ENCODE measurements at regions not wholly inside any gene's neighbourhood (a gene's known extent, or its start where the extent isn't known, plus 50 kb on each side); places are given as distances from the start of the nearest gene placed in this dataset.

DNA sequence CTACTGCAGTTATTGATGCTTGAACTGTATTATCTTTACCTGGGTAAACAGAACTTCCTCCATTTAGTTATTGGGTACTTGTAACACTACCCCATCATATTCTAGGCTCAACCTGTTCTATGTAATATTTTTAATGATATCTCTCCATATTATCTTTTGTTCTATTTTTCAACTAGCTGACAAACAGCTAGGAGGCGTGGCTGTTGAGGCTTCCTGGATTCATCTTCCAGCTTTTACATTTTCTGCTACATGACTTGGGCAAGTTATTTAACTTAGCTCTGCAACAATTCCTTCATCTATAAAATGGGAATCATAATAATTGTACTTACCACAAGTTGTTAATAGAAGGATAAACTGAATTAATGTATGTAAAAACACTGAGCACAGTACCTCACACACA lies 349.3 kb downstream of the PTTG2 start:
- Histone ChIP-seq H3K4me3 (ENCODE audit: insufficient read depth, low read length, poor library complexity, severe bottlenecking) (no peak overlapping the region), H3K27me3 (ENCODE audit: low read length) (no peaks in the 10 kb centered on the region), H3K9me3 (ENCODE audit: insufficient read depth, low read length) (no peaks in the 10 kb centered on the region), H3K4me2 (ENCODE audit: low read depth, low read length, poor library complexity, severe bottlenecking) (no peak overlapping the region), H2AFZ (ENCODE audit: low read depth, low read length, severe bottlenecking) (no peak overlapping the region), H3K9me2 (replicated peaks; ENCODE audit: insufficient read depth, low read length) (no peaks in the 10 kb centered on the region), H3K36me3 (ENCODE audit: low read length) (no peaks in the 10 kb centered on the region), H3F3A (ENCODE audit: insufficient read depth) (no peaks in the 10 kb centered on the region), H4K20me1 (ENCODE audit: low read depth, low read length) (no peaks in the 10 kb centered on the region), H3K9ac (ENCODE audit: low read length) (no peak overlapping the region), H3K27ac (ENCODE audit: low read depth, low read length) (no peak overlapping the region), H3K79me2 (ENCODE audit: insufficient read depth, low read length) (no peaks in the 10 kb centered on the region)
- TF ChIP-seq EZH2phosphoT487 (conservative IDR thresholded peaks at IDR 0.05; ENCODE audit: low read length) = no peak
- TF ChIP-seq, protein P1, sequence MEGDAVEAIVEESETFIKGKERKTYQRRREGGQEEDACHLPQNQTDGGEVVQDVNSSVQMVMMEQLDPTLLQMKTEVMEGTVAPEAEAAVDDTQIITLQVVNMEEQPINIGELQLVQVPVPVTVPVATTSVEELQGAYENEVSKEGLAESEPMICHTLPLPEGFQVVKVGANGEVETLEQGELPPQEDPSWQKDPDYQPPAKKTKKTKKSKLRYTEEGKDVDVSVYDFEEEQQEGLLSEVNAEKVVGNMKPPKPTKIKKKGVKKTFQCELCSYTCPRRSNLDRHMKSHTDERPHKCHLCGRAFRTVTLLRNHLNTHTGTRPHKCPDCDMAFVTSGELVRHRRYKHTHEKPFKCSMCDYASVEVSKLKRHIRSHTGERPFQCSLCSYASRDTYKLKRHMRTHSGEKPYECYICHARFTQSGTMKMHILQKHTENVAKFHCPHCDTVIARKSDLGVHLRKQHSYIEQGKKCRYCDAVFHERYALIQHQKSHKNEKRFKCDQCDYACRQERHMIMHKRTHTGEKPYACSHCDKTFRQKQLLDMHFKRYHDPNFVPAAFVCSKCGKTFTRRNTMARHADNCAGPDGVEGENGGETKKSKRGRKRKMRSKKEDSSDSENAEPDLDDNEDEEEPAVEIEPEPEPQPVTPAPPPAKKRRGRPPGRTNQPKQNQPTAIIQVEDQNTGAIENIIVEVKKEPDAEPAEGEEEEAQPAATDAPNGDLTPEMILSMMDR (IDR thresholded peaks at IDR 0.05; ENCODE audit: insufficient read depth, low read length, poor library complexity, severe bottlenecking) = no peak

DNA sequence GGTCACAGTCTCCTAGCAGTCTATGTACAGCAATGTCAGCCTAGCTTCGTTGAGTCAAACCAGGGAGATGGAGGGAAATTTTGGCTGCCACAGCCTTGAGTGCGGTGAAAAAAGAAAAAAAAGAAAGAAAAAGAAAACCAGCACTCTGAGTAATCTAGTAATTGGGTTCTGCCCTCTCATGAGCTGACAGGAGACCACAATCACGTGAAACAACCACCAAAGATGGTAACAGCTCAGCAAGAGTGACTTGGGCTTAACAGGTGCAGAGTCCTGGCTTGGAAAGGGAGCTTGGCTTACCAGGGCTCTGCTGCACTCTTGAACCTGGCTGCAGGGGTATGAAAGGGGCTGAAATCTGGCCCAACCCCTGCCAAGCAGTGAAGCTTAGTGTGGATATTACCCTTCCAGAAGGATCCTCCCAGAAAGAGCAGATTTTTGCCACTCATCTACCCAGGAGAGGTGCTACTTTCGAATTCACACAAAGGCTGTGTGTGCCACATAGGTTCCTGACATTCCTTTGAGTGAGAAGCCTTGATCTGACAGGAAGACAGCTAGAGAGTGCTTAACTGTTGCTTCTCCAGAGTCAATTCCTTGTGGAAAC lies 350.3 kb downstream of the PTTG2 start:
- TF ChIP-seq EZH2phosphoT487 (conservative IDR thresholded peaks at IDR 0.05; ENCODE audit: low read length) = no peak
- TF ChIP-seq, protein P1 (IDR thresholded peaks at IDR 0.05; ENCODE audit: insufficient read depth, low read length, poor library complexity, severe bottlenecking) = no peak
- Histone ChIP-seq H3F3A (ENCODE audit: insufficient read depth) (no peaks in the 10 kb centered on the region), H2AFZ (ENCODE audit: low read depth, low read length, severe bottlenecking) (no peak overlapping the region), H4K20me1 (ENCODE audit: low read depth, low read length) (no peaks in the 10 kb centered on the region), H3K4me2 (ENCODE audit: low read depth, low read length, poor library complexity, severe bottlenecking) (no peak overlapping the region), H3K9me2 (replicated peaks; ENCODE audit: insufficient read depth, low read length) (no peaks in the 10 kb centered on the region), H3K36me3 (ENCODE audit: low read length) (no peaks in the 10 kb centered on the region), H3K9me3 (ENCODE audit: insufficient read depth, low read length) (no peaks in the 10 kb centered on the region), H3K27me3 (ENCODE audit: low read length) (no peaks in the 10 kb centered on the region), H3K4me3 (ENCODE audit: insufficient read depth, low read length, poor library complexity, severe bottlenecking) (no peak overlapping the region), H3K27ac (ENCODE audit: low read depth, low read length) (no peak overlapping the region), H3K79me2 (ENCODE audit: insufficient read depth, low read length) (no peaks in the 10 kb centered on the region), H3K9ac (ENCODE audit: low read length) (no peak overlapping the region)

DNA sequence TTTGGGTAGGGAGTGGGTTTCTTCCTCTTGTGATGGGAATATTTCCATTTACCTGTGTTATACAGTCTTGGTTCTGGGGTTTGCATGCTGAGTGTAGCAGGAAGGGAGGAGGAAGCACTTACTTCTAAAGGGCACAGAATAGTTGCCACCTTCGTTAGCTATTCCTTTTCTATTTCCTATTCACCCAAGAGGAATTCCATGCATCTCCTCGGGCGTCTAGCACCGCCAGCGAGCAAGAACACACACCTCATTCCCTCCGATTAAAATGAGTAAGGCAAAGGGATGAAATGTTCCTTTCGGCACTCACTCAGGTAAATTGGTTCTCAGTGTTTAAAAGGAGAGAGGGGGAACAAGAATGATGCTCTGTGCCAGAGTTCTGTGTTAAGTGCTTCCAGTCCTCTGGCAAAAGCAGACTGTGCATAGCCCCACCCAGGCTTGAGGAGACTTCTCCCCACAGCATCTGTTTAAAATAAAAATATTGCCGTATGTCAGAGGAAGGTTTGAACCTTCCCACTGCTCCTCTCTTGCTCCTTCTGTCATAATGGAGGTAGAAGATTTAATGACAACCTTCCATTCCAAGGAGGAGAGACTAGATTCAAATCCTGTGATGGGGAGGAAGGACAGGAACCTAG lies 351.4 kb downstream of the PTTG2 start:
- Histone ChIP-seq H3K4me3 (ENCODE audit: insufficient read depth, low read length, poor library complexity, severe bottlenecking) (no peak overlapping the region), H3K9me2 (replicated peaks; ENCODE audit: insufficient read depth, low read length) (no peaks in the 10 kb centered on the region), H3K27ac (ENCODE audit: low read depth, low read length) (no peak overlapping the region), H3K27me3 (ENCODE audit: low read length) (no peaks in the 10 kb centered on the region), H3K9me3 (ENCODE audit: insufficient read depth, low read length) (no peaks in the 10 kb centered on the region), H3K4me2 (ENCODE audit: low read depth, low read length, poor library complexity, severe bottlenecking) (no peak overlapping the region), H3K9ac (ENCODE audit: low read length) (no peak overlapping the region), H3F3A (ENCODE audit: insufficient read depth) (no peaks in the 10 kb centered on the region), H3K36me3 (ENCODE audit: low read length) (no peaks in the 10 kb centered on the region), H4K20me1 (ENCODE audit: low read depth, low read length) (no peaks in the 10 kb centered on the region), H2AFZ (ENCODE audit: low read depth, low read length, severe bottlenecking) (no peak overlapping the region), H3K79me2 (ENCODE audit: insufficient read depth, low read length) (no peaks in the 10 kb centered on the region)
- TF ChIP-seq, protein P1 (IDR thresholded peaks at IDR 0.05; ENCODE audit: insufficient read depth, low read length, poor library complexity, severe bottlenecking) = no peak
- no peak for TF ChIP-seq EZH2phosphoT487 (conservative IDR thresholded peaks at IDR 0.05; ENCODE audit: low read length)

All from SU-DHL-6 (cell line).